ENCODE measurements at regions not wholly inside any gene's neighbourhood (a gene's known extent, or its start where the extent isn't known, plus 50 kb on each side); places are given as distances from the start of the nearest gene placed in this dataset.

DNA sequence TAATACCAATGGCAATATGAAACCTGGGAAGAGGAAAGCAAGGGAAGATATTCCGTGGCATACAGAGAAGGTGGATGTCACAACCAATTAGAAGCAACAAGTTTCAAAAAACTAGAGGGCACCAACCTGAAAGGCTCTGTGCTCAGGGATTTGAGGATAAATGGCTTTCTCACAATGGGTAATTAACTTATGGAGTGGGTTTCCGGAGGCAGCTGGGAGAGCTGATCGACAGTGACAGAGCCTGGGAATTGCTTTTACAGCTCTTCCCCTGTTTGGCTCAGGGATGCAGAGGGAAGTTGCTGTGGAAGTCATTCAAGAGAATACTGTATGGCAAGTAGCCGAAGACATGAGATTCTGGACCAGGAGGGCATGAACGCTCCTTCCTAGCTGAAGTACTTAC is 237.0 kb downstream of the KIF4B start:
- TF ChIP-seq, protein P1, sequence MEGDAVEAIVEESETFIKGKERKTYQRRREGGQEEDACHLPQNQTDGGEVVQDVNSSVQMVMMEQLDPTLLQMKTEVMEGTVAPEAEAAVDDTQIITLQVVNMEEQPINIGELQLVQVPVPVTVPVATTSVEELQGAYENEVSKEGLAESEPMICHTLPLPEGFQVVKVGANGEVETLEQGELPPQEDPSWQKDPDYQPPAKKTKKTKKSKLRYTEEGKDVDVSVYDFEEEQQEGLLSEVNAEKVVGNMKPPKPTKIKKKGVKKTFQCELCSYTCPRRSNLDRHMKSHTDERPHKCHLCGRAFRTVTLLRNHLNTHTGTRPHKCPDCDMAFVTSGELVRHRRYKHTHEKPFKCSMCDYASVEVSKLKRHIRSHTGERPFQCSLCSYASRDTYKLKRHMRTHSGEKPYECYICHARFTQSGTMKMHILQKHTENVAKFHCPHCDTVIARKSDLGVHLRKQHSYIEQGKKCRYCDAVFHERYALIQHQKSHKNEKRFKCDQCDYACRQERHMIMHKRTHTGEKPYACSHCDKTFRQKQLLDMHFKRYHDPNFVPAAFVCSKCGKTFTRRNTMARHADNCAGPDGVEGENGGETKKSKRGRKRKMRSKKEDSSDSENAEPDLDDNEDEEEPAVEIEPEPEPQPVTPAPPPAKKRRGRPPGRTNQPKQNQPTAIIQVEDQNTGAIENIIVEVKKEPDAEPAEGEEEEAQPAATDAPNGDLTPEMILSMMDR (conservative IDR thresholded peaks at IDR 0.05; ENCODE audit: low read depth, low read length), result no peak
- TF ChIP-seq, protein P2, sequence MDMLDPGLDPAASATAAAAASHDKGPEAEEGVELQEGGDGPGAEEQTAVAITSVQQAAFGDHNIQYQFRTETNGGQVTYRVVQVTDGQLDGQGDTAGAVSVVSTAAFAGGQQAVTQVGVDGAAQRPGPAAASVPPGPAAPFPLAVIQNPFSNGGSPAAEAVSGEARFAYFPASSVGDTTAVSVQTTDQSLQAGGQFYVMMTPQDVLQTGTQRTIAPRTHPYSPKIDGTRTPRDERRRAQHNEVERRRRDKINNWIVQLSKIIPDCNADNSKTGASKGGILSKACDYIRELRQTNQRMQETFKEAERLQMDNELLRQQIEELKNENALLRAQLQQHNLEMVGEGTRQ (IDR thresholded peaks at IDR 0.05; ENCODE audit: low read depth, low read length), result no peak
- TF ChIP-seq, protein P3, sequence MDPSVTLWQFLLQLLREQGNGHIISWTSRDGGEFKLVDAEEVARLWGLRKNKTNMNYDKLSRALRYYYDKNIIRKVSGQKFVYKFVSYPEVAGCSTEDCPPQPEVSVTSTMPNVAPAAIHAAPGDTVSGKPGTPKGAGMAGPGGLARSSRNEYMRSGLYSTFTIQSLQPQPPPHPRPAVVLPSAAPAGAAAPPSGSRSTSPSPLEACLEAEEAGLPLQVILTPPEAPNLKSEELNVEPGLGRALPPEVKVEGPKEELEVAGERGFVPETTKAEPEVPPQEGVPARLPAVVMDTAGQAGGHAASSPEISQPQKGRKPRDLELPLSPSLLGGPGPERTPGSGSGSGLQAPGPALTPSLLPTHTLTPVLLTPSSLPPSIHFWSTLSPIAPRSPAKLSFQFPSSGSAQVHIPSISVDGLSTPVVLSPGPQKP (IDR thresholded peaks at IDR 0.05; ENCODE audit: borderline replicate concordance, low read depth, low read length), result no peak
- TF ChIP-seq FOS (IDR thresholded peaks at IDR 0.05; ENCODE audit: low read depth, low read length) (no peak), POLR2A (IDR thresholded peaks at IDR 0.05; ENCODE audit: low read depth, low read length) (no peak)
